GM18861 (cell line): ENCODE measurements at regions not wholly inside any gene's neighbourhood (a gene's known extent, or its start where the extent isn't known, plus 50 kb on each side); places are given as distances from the start of the nearest gene placed in this dataset.
"Not testable (repeated sequence)": the region's sequence is repeated elsewhere in the genome, so short reads cannot be mapped to it uniquely, and the experiment has no call there.

ENCODE experiments used
- ATAC-seq: cut with Tn5 transposase; IDR thresholded peaks from one replicate; pipeline ENCODE4 v1.9.1; 2021; ENCODE audit not compliant: unreplicated experiment

DNA sequence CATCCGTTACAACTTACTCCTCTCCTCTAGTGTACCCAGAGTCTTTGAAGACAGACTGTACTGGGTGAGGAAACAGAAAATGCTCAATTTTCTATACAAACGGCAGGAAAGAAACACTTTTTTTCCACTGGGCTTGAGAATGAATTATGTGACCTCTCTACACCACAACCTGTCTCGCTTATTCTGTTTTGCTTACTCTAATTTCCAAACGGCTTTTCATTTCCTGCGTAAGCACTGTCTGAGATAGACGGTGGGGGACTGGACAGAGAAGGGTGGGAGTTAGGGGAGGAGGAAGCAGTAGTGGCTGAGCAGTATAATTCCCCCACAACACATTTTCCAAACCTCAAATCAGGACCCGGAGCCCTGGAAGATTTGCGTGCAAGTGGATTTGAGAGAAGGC is 191.4 kb upstream of the SDK2 start:
- no peak for ATAC-seq

DNA sequence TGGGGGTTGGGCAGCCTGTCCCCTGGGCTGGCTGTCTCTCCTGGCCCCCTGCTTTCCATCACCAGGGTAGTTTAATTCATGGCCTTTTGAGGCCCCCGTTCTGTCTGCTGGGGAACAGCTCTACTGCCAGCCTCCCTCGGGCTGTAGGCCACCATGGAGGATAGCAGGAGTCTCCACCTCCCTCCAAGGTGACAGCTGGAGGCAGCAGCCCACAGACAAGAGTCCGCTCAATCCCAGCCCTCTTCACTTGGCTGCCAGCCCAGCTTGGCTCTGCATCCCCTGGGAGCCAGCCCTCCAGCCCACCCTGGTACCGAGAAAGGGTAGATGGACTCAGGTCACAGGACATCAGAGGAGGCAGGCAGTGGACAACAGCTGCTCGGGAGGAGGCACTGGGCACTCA is 194.6 kb upstream of the SDK2 start:
- no peak for ATAC-seq

- no peak for ATAC-seq
These were observed 196.6 kb upstream of the SDK2 start for GRCh38 chr17:73840829-73841228.

DNA sequence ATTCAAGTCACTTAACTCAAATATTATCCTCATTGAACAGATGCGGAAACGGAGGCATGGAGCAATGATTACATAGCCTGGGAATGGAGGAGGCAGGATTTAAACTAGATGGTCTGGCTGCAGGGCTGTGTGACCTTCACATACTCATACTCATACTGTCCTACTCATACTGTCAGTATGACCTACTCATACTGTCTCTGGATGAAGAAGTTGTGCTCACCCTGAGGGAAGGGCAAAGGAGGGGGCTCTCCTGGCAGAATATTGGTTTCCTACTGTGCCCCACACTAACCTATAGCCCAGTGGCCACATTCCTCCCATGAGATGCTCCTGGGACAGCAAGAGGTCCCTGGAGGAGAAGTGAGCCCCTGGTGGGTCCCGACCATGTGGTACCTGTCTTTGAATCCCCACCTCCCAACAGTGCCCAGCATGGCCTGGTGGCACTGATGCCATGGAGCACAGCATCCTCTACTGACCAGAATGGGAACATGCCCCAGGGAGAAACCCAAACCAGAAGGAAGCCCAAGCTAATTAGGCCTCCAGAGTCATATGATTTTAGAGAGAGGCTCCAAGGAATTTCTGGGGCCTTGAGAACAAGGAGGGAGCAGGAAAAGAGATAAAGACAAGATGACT is 197.3 kb upstream of the SDK2 start:
- ATAC-seq: no peak

DNA sequence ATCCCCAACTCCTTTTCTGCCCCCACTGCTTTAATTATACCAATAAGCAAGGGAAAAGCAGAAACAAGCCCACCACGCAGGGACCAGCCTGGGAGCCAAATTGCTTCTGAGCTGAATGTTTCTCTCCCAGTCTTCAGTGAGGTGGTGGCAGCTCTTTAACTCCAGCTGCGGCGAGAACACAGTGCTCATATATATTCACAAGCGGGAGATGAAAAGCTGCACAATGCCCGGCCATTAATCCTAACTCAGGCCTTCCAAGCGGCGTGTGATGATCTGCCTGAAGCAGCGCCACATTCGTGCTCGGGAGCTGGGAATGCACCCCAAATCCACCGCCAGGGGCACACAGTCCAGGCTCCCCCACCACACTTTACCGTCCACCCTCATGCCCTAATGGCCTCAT is 203.7 kb upstream of the SDK2 start:
- ATAC-seq: no peak

GRCh38 chr17:73850426-73850825 is 206.2 kb upstream of the SDK2 start:
- no peak for ATAC-seq

- no peak for ATAC-seq
These were observed 206.8 kb upstream of the SDK2 start for GRCh38 chr17:73851091-73851490.

GRCh38 chr17:73851921-73852320 is 207.7 kb upstream of the SDK2 start:
- ATAC-seq: no peak

GRCh38 chr17:73855720-73856333 is 211.6 kb upstream of the SDK2 start:
- no peak for ATAC-seq

GRCh38 chr17:73856556-73856955 is 212.3 kb upstream of the SDK2 start:
- no peak for ATAC-seq

- ATAC-seq: not testable (repeated sequence)
These were observed 215.3 kb upstream of the SDK2 start for GRCh38 chr17:73859439-73860008.

GRCh38 chr17:73861543-73861942 is 217.3 kb upstream of the SDK2 start:
- ATAC-seq: no peak

- ATAC-seq: no peak
These were observed 219.7 kb upstream of the SDK2 start for GRCh38 chr17:73863761-73864535.

- ATAC-seq: no peak
These were observed 221.6 kb upstream of the SDK2 start for GRCh38 chr17:73865831-73866230.

- ATAC-seq: no peak
These were observed 222.8 kb upstream of the SDK2 start for GRCh38 chr17:73867056-73867455.

GRCh38 chr17:73870068-73870467 is 225.8 kb upstream of the SDK2 start:
- ATAC-seq: no peak

GRCh38 chr17:73870473-73870872 is 226.2 kb upstream of the SDK2 start:
- no peak for ATAC-seq

DNA sequence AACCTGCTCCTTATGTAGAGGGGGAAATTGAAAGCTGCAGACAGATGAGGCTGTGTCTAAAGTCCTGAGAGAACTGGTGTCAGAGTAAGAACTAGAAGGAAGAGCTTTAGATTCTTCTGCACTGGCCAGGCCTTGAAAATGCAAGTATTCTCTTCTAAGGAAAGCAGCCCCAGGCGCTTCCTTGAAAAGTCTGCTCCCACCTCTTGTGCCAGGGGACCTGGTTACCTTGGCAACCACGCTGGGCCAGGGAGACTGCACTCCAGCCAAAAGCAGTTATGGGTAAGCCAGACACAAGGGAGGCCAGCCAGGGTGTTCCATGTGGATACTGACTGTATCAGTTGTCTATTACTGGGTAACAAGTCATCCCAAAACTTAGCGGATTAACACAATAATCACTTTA is 228.6 kb upstream of the SDK2 start:
- ATAC-seq: no peak

DNA sequence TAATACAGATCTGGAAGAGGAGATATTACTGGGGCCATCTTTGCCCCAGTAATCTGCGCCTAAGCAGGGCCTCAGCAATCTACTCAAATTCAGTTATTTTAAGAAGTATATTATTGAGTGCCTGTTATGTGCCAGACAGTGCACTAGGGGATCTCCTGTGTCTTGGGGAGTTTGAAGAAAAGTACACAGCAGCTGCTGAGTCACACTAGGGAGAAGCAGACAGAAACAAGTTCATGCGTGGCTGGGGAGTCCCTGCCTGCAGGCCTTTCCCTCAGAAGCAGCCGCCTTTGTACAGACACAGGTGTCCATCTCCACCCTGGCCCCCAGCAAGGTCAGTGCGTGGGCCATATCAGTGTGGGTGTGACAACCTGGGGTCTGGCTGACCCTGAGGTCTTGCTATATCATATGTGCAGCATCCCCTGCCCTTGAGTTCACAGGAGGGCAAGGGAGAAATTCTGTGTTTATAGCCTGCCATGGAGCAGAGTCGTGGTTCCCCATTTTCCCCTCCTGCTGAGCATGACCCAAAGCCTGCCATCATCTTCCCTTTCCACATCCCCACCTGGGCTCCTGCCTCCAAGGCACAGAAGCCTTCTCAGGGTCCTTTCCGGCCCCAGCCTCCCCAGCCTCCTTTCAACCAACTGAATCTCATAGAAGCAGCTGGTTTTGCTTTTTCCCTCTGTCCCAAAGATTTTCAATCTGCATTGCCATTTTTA is 229.9 kb upstream of the SDK2 start:
- ATAC-seq: no peak

- no peak for ATAC-seq
These were observed 231.1 kb upstream of the SDK2 start for GRCh38 chr17:73875346-73875745.

DNA sequence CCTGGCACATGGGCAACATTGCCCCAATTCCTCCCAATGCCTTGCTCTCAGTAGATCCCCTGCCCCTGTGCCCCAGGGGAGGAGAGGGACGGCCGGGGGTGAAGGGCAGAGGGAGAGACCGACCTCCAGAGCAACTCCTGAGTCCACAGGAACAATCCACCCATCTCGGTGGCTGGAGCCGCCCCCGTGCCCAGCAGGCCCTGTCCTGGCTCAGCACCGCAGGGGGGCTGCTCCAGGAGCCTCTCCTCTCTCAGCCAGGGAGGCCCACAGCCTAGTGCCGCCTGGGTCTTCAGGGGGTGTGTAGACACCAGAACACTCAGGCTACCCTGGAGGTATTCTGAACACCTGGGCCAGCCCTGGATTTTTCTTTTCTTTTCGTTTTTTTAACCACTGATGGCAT is 233.7 kb upstream of the SDK2 start:
- ATAC-seq: no peak
